Heart left ventricle (tissue), 16 donors: ENCODE measurements at regions not wholly inside any gene's neighbourhood (a gene's known extent, or its start where the extent isn't known, plus 50 kb on each side); places are given as distances from the start of the nearest gene placed in this dataset.

Experiments
- ATAC-seq, 4 donors: fragments of 200-7000 bp; cut with Tn5 transposase; one replicate each; pipeline ENCODE4 v1.9.1; 2020 to 2022; ENCODE audit warnings: moderate library complexity in 4 of 4, mild to moderate bottlenecking in 3 of 4, moderate number of reproducible peaks in 1 of 4
- DNase-seq, 5 donors: peaks; one replicate each; pipeline ENCODE4 v3.0.0-alpha.2; 2020
- H3K27ac ChIP-seq, 12 donors: fragments of 200-600 bp; sonication (generic) in 4 of 12; one replicate each; pipeline versions ENCODE4 v1.5.0 to v1.8.0; 2016 to 2022; ENCODE audit warnings: mild to moderate bottlenecking in 2 of 12
- H3K27me3 ChIP-seq, 9 donors: fragments of 200-600 bp; sonication (generic) in 2 of 9; one replicate each; pipeline versions ENCODE4 v1.5.1 to v1.8.0; 2016 to 2022; ENCODE audit warnings: mild to moderate bottlenecking in 3 of 9
- H3K36me3 ChIP-seq, 9 donors: fragments of 200-600 bp; sonication (generic) in 2 of 9; one replicate each; pipeline versions ENCODE4 v1.5.0 to v1.8.0; 2018 to 2022; ENCODE audit warnings: mild to moderate bottlenecking in 2 of 9
- H3K4me1 ChIP-seq, 12 donors: fragments of 200-600 bp; sonication (generic) in 4 of 12; one replicate each; pipeline versions ENCODE4 v1.5.0 to v1.8.0; 2016 to 2022; ENCODE audit warnings: mild to moderate bottlenecking in 3 of 12
- H3K4me3 ChIP-seq, 12 donors: fragments of 200-600 bp; sonication (generic) in 4 of 12; one replicate each; pipeline versions ENCODE4 v1.5.0 to v1.8.0; 2017 to 2022; ENCODE audit warnings: mild to moderate bottlenecking in 9 of 12, moderate library complexity in 4 of 12
- H3K9me3 ChIP-seq, 12 donors: fragments of 200-600 bp; sonication (generic) in 4 of 12; one replicate each; pipeline versions ENCODE4 v1.5.0 to v1.8.0; 2016 to 2022; ENCODE audit warnings: mild to moderate bottlenecking in 1 of 12
- CTCF ChIP-seq, 12 donors: fragments of 200-600 bp; sonication (generic) in 4 of 12; IDR thresholded peaks; one replicate each; pipeline versions ENCODE4 v1.5.0 to v1.8.0; 2018 to 2022; ENCODE audit warnings: antibody characterized with exemption in 12 of 12, mild to moderate bottlenecking in 5 of 12
- POLR2A ChIP-seq, 2 donors: fragments of 450-650 bp; IDR thresholded peaks; one replicate each; pipeline ENCODE4 v1.6.1; 2017; ENCODE audit warnings: antibody characterized with exemption in 2 of 2, mild to moderate bottlenecking in 2 of 2, moderate library complexity in 2 of 2
- WGBS, 4 donors: extraction: QIAGEN DNeasy Blood & Tissue Kit in 2 of 4; methylation state at CpG; one replicate each; pipeline versions ENCODE4 v1.1.5 to v1.1.7; 2013 to 2018; 5-methylcytosine and 5-hydroxymethylcytosine counted together
- intact Hi-C, 10 donors: fragments of 100-400 bp; cut with DNase I; formaldehyde crosslinking; loops; one replicate each; pipeline versions ENCODE4 v1.11.1 to v1.14.2; 2022
- donor health status: ischemic (EF 13 %, LVEDD 7.1; RV severe dilation, severe dysfunction).
- donor health status: healthy with polysubstance abuse.
- donor health status: DM: no; HTN: yes; CAD: no.
- donor health status: DM: no; HTN: no; CAD: no.
- donor health status: ischemic (EF 25% LVEDD 6.9; RV normal size, moderate dysfunction).
- donor health status: ischemic (EF 25% LVEDD 5.7; RV mildly dilated, moderate dysfunction).
- donor health status: healthy.
- donor health status: DM: yes; HTN: yes; CAD: no.
- donor health status: ischemic (EF 35%, LVEDD 5.7; RV mildly dilated, moderate dysfunction).
- donor health status: nonischemic (EF 11% LVEDD 7.7; RV severe dilation, severe dysfunction).
- donor health status: DM: yes; HTN: yes; CAD: no.
- donor health status: PGD.
- donor health status: ischemic (EF 29% LVEDD 5.4; RV normal size, mild dysfunction).
- donor health status: nonischemic (EF 23%, LVEDD 6.1; RV moderate dilation, normal function).

GRCh38 chr4:81982846-81983540 lies 390.8 kb downstream of the HNRNPD start:
- intact Hi-C loops: no loop called here
- H3K36me3 ChIP-seq: no peaks in the 10 kb centered on the region
- H3K27me3 ChIP-seq: no peaks in the 10 kb centered on the region
- no peak overlapping the region for H3K27ac ChIP-seq
- no peak overlapping the region for H3K4me3 ChIP-seq
- DNase-seq (no peak), ATAC-seq (no peak)
- no peaks in the 10 kb centered on the region for H3K4me1 ChIP-seq
- H3K9me3 ChIP-seq: no peaks in the 10 kb centered on the region
- WGBS, 4 donors: 73 to 76% (median 76%) methylated on average over 2 of the region's 2 CpGs
- TF ChIP-seq CTCF (IDR thresholded peaks at IDR 0.05) (no peak), POLR2A (IDR thresholded peaks at IDR 0.05) (no peak)

GRCh38 chr4:81981218-81981617 lies 392.6 kb downstream of the HNRNPD start:
- intact Hi-C loops: no loop called here
- ATAC-seq: no peak

GRCh38 chr4:81974523-81974922 lies 399.3 kb downstream of the HNRNPD start:
- no peak for ATAC-seq
- no peak for DNase-seq
- intact Hi-C loops: no loop called here
- H3K9me3 ChIP-seq: no peaks in the 10 kb centered on the region
- H3K4me1 ChIP-seq: no peaks in the 10 kb centered on the region
- 15 to 87% (median 52%) methylated on average over 1 of the region's 1 CpG for WGBS, 4 donors
- no peak overlapping the region for H3K4me3 ChIP-seq
- TF ChIP-seq CTCF (IDR thresholded peaks at IDR 0.05) (no peak), POLR2A (IDR thresholded peaks at IDR 0.05) (no peak)
- H3K27ac ChIP-seq: no peak overlapping the region
- H3K27me3 ChIP-seq: no peaks in the 10 kb centered on the region
- H3K36me3 ChIP-seq: no peaks in the 10 kb centered on the region

More at GRCh38 chr4:81981218-81981617, 392.6 kb downstream of the HNRNPD start:
- no peak for DNase-seq
- no peak overlapping the region for H3K27ac ChIP-seq
- TF ChIP-seq POLR2A (IDR thresholded peaks at IDR 0.05) (no peak), CTCF (IDR thresholded peaks at IDR 0.05) (no peak)
- H3K9me3 ChIP-seq: no peaks in the 10 kb centered on the region
- no peaks in the 10 kb centered on the region for H3K27me3 ChIP-seq
- H3K36me3 ChIP-seq: no peaks in the 10 kb centered on the region
- no peaks in the 10 kb centered on the region for H3K4me1 ChIP-seq
- 86 to 92% (median 91%) methylated on average over 3 of the region's 3 CpGs for WGBS, 4 donors
- H3K4me3 ChIP-seq: no peak overlapping the region

GRCh38 chr4:81971637-81972381 lies 402.0 kb downstream of the HNRNPD start:
- TF ChIP-seq POLR2A (IDR thresholded peaks at IDR 0.05) (no peak), CTCF (IDR thresholded peaks at IDR 0.05) (no peak)
- Histone ChIP-seq H3K4me1 (no peaks in the 10 kb centered on the region), H3K36me3 (no peaks in the 10 kb centered on the region), H3K27ac (no peak overlapping the region), H3K9me3 (no peaks in the 10 kb centered on the region), H3K4me3 (no peak overlapping the region), H3K27me3 (no peaks in the 10 kb centered on the region)
- 74 to 88% (median 80%) methylated on average over 3 to 4 of the region's 4 CpGs for WGBS, 4 donors
- intact Hi-C loops: no loop called here
- DNase-seq (no peak), ATAC-seq (no peak)
